ENCODE measurements at regions not wholly inside any gene's neighbourhood (a gene's known extent, or its start where the extent isn't known, plus 50 kb on each side); places are given as distances from the start of the nearest gene placed in this dataset.

DNA sequence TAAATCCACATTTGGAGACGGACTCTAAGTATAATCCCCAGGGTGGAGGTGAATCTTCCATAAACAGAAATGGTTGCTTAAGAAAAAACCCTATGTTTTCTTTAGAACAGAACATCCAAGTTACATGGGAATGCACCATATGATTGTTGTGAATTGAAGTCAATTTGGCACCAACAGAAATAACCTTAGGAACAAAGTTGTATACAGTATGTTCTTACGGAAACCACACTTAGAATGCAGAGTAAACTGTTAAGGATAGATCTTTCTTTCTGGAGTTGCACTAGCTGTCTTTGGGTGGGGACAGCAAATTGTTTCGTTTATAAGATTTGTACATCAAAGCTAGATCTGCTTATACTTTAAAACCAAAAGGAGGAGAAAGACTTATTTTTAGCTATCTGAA, 316.4 kb downstream of the PTEN start:
- no peak for DNase-seq

DNA sequence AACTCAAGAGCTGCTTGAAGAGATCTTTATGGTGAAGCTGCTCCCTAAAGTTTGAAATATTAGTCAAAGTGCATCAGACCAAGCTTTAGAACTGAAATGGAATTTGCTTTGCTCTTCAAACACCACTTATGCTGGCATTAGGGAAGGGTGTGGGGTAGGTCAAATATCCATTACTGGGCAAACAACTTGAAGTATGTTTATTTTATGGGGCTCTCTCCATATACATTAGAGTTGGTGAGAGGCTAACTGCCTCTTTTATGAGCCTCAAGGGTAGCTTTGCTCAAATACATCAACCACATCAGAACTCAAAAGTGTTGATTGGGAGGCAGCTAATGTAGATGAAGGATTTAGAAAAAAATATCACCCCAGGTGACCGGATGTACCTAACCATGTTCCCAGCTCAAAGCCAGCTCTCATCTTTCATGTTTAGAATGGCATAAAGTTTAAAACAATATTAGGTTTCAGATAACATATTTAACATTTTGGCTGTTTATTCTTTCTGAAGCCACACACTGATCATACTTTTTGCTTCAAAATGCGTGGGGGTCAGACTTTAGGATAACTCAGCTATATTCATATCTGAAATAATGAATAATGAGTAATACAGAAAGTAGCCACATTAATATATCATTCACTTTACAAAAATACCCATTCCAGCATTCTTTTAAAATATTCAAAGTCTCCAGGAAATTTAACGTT, 318.6 kb downstream of the PTEN start:
- no peak for DNase-seq

DNA sequence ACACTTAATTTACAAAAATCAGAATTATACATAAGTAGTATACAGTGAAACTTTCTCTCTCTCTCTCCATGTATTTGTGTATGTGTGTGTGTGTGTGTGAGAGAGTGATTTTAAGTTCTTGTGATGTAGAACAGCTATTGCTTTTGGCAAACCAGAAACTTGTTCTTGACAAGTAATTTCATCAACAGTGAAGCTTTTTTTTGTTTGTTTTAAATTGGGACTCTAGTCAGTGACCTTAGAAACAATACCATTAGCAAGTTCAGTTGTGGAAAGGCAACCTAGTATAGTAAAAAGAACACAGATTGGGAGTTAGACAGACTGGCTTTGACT, 319.1 kb downstream of the PTEN start:
- no peak for DNase-seq

DNA sequence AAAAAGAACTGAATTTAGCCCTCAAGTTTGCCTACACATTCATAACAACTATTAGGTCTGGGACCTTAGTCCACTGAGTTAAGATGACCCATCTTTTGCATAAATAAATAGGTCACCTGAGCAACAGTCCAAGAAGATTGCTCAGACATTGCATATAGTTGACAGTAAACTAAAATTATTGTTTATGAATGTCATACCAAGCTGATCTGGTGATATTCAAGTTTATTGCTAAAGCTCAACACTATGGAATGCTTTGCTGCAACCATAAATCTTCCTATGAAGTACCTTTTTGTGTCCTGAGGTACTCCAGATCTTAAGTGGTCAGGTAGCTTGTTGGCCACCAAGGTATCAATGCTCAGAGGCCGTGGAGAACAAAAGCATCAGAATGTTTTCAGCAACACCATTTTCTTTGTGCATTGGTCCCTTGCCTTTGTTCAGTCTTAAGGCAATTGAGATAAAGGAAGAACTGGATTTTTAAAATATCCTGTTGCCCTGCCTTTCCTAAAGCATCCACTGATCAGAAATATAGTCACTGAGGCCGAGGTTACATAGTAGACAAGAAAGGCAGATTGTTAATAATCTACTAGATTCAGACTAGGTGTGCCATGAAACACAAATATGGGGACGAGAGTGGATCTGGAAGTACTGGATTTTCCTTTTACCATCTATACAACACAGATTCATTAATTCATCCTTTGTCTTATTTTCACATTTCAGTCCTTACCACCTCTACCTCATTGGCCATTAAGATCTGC, 321.3 kb downstream of the PTEN start:
- no peak for DNase-seq

DNA sequence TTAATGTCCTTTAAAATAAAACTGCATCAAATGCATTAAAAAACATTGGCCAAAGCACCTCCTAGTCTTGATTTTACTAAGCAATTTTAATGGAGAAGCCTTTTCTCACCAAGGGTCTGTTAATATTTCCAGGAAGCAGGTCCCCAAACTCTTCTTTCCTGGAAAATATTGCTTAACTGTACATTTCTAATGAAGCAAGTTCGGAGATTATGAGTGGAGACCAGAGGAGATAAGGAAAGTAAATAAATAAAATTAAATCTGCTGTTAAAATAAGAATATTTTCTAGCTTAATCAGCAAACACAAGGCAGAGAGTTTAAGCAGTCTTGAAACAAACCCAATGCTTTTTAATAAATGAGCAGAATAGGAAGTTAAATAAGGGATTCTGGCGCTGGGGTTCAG, 322.4 kb downstream of the PTEN start:
- DNase-seq, result no peak

DNA sequence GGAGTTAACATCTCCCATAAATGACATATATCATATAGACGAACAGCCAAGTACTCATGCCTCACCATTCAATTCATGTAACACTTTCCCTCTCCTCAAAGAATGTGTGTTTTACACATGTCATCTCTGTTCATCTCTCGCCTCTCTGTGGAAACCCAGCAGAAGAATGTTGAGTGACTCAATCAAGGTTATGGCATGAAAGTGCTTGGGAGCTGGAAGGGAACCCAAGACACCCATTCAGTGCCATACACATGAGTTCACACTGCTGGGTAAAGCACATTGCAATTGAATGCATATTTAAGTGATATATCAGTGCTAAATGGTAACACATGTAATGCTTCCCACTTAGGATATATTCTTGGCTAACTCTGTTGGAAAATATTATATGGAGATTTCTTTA, 322.9 kb downstream of the PTEN start:
- DNase-seq, result no peak

DNA sequence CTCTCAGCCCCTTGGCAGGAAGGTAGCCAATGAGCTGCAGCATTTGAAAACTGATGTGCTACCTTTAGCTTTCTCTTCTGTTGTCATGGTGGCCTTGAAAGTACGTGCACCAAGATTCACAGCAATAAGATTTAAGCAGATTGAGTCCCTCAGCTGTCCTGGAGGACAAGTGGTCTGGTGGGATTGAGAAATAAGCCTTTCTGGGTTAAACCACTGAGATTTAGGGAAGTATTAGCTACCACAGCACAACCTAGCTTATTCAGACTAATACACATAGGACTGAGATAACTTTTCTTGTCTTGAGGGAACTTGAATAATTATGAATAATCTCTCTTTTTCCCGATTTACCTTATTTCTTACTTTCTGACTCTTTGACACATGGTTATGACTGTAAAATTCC, 324.0 kb downstream of the PTEN start:
- DNase-seq, result no peak

DNA sequence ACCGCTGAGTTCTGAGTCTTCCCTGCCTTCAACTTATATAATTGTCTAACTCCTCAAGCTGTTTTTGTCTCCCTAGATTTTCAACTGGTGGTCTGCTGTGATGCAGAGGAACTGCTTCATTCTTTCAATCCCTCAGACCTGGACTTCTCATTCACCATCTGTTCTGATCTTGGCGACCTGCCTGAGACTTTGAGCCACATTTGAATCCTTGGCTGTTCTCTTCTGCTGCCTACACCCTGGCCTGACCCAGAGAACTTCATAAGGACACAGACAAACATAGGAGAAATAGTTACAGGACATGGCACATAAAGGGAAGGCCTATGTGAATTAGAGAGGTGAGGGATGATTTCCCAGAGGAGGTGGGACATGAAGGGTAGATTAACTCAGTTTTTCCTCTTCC, 326.7 kb downstream of the PTEN start:
- DNase-seq, result no peak

DNA sequence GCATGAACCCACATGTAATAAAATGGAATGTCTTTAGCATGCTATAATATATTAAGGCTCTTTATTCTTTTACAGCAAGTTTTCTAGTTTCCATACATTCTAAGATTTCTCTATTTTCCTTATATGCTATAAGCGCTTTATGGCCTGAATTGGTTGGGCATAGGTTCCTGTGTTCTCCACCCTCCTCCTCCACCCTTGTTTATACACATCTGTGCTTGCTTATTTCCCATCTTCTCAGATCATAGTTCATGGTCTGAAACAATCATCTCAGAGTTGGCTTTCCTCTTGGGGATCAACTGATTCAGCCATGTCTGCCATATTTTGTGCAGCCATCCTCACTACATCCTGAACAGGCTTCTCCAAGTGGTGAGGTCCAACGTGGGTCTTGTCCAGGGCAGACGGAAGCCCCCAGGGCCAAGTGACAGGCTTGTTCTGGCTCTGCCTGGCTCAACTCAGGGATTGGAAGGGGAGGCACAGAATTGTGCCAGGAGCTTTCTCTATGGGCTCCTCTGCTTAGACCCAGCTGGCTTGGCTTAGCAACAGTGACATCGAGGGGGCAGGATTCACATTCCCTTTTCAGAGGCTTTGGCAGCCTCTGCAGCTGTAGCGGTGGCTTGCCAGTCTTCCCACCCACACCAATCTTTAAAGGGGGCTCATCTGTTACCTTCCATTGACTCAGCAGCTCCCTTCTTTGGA, 327.3 kb downstream of the PTEN start:
- DNase-seq, result no peak

DNA sequence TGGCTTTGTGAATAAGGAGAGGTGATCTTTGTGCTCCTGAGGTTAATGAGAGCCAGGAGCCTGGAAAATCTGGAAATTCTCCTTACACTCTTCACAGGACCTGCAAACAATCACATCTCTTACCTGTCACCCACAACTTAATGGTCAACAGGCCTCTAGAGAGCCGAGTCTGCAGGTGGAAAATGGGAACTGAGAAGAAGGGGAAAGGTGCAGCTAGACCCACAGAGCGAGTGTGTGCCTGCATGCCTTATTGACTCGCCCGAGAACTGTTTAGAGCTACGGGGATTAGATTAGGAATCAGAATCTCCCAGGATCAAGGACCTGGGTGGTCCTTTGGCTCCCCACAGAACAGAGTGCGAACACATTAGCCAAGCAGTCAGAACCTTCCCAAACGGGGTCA, 329.6 kb downstream of the PTEN start:
- DNase-seq, result no peak

DNA sequence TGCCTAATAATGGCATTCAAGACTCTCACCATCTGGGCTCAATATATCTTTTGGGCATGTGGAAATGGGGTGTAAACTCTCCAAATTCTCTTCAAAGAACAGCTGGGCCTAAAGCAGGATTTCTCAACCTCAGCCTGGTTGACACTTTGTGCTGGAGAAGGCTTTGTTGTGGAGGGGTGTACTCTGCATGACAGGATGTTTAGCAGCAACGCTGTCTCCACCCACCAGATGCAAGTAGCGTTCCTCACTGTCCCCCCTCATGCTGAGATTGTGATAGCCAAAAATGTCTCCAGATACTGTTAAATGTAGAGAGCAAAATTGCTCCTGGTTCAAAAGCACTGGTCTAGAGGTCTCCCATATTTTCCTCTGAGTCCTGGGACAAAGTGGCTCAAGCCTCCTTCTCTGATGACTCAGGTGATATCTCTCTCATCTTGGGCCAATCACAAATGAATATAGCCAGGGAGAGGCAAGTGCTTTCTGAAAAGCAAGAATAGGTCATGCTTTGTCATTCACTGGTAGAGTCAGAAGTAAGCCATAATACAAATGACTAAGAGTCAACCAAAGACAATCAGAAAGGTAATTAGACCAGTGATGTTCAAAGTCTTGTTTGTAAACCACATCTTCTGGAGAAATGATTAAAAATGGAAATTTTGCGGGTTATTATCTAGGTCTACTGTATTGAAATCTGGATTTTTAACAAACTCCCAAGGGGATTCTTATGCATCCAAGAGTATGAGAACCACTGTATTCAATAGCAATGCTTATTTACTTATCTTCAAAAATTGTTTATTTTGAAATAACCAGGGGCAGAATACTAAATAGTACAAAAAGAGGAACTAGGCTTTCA, 330.8 kb downstream of the PTEN start:
- peak in 2 of 4 experiments; percentile 2 to 23 for DNase-seq

DNA sequence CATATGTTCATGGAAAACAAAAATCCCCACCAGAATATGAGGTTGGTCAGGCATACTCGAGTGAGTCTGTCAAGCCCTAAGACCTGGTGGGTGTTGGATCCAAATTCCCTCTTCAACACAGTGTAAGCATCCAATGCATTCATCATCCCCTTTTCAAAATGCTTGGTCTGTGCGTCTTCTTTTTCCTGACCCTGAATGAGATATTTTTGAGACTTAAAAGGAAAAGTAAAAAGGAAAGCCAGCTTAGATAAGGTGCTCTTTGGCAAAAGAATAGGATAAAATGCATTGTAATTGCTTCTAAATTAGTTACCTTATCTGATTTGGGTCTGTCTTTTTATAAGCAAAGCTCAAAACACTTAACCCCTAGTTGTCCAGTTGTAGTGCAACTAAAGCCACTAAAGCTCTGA, 331.5 kb downstream of the PTEN start:
- no peak for DNase-seq

DNA sequence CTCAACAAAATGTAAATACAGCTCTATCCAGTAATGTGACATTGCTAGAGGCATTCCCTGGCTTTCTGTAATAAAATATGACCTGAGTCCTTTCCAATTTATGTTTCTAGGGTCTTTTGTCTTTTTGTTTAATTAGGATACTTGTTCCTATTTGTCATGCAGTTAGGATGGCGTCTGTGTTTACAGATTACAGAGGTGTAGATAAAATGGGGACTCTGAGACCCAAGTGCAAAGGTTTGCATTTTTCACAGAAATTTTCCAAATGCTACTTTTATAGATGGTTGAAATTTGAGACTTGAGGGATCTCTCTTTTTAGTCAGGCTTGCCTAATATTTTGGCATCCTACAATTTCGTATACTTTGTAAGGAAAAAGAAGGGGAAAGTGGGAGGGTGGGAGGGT, 332.4 kb downstream of the PTEN start:
- no peak for DNase-seq

DNA sequence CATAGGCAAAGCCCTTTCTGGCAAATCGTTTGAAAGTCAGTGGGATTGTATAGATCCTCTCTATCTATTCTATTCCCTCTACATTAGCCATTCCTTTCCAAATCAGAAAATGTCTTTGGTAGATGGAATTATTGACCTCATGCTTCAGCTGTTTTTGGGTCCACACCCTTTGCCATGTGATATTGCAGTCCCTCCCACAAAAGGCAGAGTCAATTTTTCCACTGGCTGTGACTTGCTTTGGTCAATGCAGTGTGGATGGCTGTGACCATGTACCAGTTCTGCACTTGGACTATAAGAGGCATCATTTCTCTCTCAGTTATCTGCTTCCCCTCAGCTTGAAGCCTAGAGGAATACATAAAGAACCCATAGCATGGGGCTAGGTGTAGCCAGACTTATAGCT, 332.9 kb downstream of the PTEN start:
- DNase-seq, result no peak

DNA sequence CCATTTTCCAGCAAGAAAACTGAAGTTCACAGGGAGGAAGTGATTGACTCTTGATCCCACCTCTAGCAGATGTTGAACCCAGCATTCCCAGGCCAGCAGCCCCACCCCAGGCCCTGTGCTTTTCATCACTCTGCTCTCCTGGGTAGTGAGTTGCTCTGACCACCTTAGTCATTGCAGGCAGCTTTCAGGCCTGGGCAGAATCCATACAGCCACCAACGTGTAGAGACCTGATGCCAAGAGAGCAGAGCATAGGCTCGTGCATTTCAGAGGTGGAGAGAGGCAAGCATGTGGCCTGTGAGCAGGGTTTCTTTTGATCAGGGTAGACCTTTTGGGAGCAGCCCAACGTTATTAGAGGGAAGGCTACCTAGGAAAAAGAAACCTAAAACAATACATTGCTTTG, 334.6 kb downstream of the PTEN start:
- DNase-seq, result no peak

DNA sequence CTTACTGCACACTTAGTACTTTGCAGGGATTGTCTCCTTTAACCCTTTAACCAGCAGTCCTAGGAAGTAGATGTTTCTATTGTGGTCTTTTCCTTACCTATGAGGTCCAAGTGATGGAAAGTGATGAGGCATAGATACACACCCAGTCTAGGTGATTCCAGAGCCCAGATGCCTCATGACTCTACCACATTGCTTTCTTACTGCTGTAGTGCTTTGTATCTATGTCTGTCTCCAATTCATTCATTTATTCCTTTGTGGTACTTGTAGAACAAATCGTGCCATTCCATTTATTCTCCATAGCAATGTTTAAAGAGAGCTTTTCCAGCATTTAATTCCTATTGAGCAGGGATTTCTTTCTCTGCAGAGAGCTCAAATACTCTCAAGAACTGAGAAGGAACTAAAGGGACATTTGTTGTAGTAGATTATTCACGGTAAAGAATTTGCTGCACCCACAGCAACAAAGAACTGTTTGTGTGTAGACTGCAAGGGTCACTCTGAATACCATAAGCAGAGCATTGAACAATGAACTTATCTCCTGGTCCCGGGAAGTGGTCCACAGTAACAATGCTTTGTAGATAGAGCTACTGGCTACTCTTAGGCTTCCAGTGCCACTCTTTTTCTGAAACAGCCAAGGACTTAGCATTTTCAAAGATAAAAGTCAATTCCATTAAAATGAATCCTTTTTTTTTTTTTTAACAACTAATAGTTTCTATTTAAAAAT, 337.0 kb downstream of the PTEN start:
- DNase-seq, result no peak

DNA sequence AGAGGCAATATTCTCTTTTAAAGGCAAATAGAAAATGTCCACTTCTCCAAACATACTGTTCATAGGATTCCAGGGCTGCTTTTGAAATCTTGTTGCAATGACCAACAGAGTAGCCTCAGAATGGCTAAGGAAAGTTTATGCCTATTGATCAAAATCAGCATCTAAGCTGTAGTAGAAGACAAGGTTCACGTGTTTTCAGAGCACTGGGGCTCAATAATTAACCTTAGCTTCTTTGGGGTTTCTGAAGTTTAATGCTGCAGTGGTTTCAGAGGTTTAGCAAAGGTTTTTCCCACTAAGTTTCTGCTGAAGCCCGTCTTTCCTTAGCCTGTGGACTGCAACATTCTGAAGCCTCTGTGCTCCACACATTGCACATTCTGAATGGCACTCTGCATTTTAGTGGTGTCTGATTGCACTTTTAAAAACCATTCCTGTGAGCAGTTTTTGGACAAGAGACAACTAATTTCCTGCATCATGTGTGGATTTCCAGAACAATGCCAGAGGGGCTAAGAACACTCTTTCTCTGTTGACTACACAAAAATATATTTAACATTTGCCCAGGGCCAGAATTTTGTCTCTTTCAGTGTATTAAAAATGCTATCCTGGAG, 342.5 kb downstream of the PTEN start:
- no peak for DNase-seq

DNA sequence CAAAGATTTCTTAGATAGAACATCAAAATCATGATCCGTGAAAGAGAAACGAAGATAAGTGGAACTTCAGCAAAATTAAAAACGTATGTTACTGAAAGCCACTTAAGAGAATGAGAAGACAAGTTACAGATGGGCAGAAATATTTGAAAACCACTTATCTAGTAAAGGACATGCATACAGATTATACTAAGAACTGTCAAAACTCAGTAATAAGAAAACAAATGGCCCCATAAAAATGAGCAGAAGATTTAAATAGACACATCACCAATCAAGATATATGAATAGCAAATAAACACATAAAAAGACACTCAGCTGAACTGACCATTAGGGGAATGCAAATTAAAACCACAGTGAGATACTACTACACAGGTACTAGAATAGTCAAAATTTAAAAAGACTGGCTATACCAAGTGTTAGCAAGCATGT, 343.7 kb downstream of the PTEN start:
- DNase-seq, result no peak

DNA sequence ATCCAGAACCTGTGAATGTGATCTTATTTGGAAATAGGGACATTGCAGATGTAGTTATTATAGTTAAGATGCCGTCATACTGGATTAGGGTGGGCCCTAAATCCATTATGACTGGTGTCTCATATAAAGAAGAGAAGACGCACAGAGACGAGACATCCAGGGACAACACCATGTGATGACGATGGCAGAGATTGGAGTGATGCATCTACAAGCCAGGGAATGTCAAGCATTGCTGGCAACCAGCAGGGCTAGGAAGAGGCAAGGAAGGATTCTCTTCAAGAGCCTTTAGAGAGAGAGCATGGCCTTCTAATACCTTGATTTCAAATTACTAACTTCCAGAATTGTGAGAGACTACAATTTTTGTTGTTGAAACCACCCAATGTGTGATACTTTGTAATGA, 345.8 kb downstream of the PTEN start:
- DNase-seq, result no peak

DNA sequence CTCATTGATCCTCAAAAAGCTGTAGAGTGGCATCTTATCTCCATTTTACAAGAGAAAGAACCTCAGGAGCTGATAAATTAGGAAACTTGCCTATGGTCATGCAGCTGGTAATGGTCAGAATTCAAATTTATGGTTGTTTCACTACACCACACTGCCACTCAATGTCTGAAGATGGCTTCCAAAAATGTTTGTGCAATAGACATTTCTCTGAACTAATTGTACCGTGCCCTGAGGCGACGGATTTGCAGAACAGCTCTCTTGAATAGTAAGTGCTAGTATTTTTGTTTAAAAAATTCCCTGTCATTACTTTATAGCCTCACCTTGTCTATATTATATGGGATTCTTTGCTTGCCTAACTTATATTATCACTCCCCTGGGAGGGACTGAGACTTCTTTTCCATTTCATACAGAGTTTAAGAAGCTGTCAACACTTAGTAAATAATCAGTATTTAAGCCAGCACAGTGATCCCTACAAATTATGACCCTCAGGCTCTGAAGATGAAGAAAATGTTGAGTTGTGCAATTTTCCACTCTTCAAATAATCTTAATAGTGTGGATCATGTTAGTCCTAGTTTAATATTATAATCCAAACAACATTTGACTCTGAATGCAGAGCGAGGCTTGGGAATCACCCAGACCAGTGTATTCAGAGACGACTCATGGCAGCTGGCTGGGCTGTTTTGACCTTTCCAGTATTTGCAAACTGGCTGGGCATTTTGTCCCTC, 346.6 kb downstream of the PTEN start:
- DNase-seq, result no peak

DNA sequence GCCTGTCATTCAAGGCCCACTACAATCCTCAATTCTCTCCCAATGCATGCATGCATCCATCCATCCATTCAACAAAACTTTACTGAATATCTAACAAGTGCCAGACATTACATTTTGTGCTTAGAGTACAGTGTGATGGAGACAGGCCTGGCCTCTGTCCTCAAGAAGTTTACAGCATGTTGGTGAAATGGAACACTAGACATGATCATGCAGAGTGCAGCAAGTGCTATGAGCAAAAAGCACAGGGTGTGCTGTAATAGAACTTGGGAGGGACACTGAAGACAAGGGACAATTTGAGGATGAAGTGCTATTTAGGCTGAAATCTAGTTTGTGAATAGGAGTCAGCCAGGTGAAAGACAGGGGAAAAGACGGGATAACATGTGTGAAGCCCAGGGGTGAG, 347.8 kb downstream of the PTEN start:
- DNase-seq, result no peak

DNA sequence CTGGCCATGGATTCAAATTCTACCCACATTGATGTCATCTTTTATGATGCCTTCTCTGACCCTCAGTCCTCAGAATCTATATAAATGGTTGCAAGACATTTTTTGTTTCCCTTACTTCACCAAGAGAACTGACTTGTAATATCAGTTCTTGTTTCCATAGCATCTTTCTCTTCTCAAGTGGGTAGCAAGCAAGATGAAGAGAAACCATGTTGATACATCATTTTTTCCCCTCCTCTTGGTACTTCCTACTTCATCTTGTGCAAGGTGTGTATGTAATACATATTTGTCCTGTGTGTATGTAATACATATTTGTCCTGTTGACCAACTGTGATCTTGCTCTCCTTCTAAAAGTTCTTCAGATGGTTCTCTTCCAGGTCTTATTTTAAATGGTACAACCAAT, 348.6 kb downstream of the PTEN start:
- DNase-seq, result no peak
